HEK293 (cell line): ENCODE measurements at regions not wholly inside any gene's neighbourhood (a gene's known extent, or its start where the extent isn't known, plus 50 kb on each side); places are given as distances from the start of the nearest gene placed in this dataset.
A peak's percentile ranks its signal among the peaks of the same experiment; 100 is the strongest.

ENCODE experiments used
- GLI4 ChIP-seq: fragments of 450-650 bp; formaldehyde crosslinking; IDR thresholded peaks from 2 replicates; pipeline ENCODE4 v1.5.1; 2016; ENCODE audit warnings: missing biosample characterization, missing genetic modification characterization
- PRDM1 ChIP-seq: fragments of 450-650 bp; formaldehyde crosslinking; IDR thresholded peaks from 2 replicates; pipeline ENCODE4; 2016; ENCODE audit warnings: missing biosample characterization, missing genetic modification characterization
- WT1 ChIP-seq: fragments of 450-650 bp; formaldehyde crosslinking; IDR thresholded peaks from 2 replicates; pipeline ENCODE4 v1.5.1; 2016; ENCODE audit warnings: missing biosample characterization, missing genetic modification characterization
- ZFP3 ChIP-seq: fragments of 450-650 bp; formaldehyde crosslinking; IDR thresholded peaks from 2 replicates; pipeline ENCODE4 v1.5.1; 2016; ENCODE audit warnings: low read depth, missing biosample characterization, missing genetic modification characterization
- ZFP37 ChIP-seq: fragments of 450-650 bp; formaldehyde crosslinking; IDR thresholded peaks from 2 replicates; pipeline ENCODE4 v1.5.1; 2016; ENCODE audit warnings: missing biosample characterization, missing genetic modification characterization
- ZNF169 ChIP-seq: fragments of 450-650 bp; formaldehyde crosslinking; IDR thresholded peaks from 2 replicates; pipeline ENCODE4 v1.5.1; 2016; ENCODE audit warnings: missing biosample characterization, missing genetic modification characterization
- ZNF473 ChIP-seq: fragments of 450-650 bp; formaldehyde crosslinking; IDR thresholded peaks from 2 replicates; pipeline ENCODE4 v1.5.1; 2017; ENCODE audit warnings: missing biosample characterization, missing genetic modification characterization
- ZNF501 ChIP-seq: fragments of 450-650 bp; formaldehyde crosslinking; IDR thresholded peaks from 2 replicates; pipeline ENCODE4 v1.5.1; 2016; ENCODE audit warnings: missing biosample characterization, missing genetic modification characterization
- ZNF830 ChIP-seq: fragments of 450-650 bp; IDR thresholded peaks from 2 replicates; pipeline ENCODE4 v1.5.0; 2018; ENCODE audit warnings: missing biosample characterization, missing genetic modification characterization, low read depth, mild to moderate bottlenecking, moderate library complexity
- ZNF843 ChIP-seq: fragments of 450-650 bp; formaldehyde crosslinking; IDR thresholded peaks from 2 replicates; pipeline ENCODE4 v1.5.1; 2016; ENCODE audit warnings: missing biosample characterization, missing genetic modification characterization
- ZSCAN16 ChIP-seq: fragments of 450-650 bp; formaldehyde crosslinking; IDR thresholded peaks from 2 replicates; pipeline ENCODE4 v1.5.1; 2016; ENCODE audit warnings: missing biosample characterization, missing genetic modification characterization
- ZSCAN30 ChIP-seq: fragments of 450-650 bp; IDR thresholded peaks from 2 replicates; pipeline ENCODE4 v1.5.1; 2018; ENCODE audit warnings: missing biosample characterization, mild to moderate bottlenecking, missing genetic modification characterization, moderate library complexity
- TF ChIP-seq, protein P1 (sequence below): fragments of 450-650 bp; formaldehyde crosslinking; IDR thresholded peaks from 2 replicates; pipeline ENCODE4 v1.5.1; 2017; ENCODE audit warnings: missing biosample characterization, missing genetic modification characterization
- TF ChIP-seq, protein P2 (sequence below): fragments of 450-650 bp; formaldehyde crosslinking; IDR thresholded peaks from 2 replicates; pipeline ENCODE4 v1.5.1; 2016; ENCODE audit warnings: missing biosample characterization, missing genetic modification characterization, low read depth
- TF ChIP-seq, protein P3 (sequence below): fragments of 450-650 bp; formaldehyde crosslinking; IDR thresholded peaks from 2 replicates; pipeline ENCODE4 v1.5.1; 2017; ENCODE audit warnings: missing biosample characterization, missing genetic modification characterization
- TF ChIP-seq, protein P4 (sequence below): fragments of 450-650 bp; formaldehyde crosslinking; IDR thresholded peaks from 2 replicates; pipeline ENCODE4 v1.5.1; 2016; ENCODE audit warnings: missing biosample characterization, missing genetic modification characterization
- TF ChIP-seq, protein P5 (sequence below): fragments of 450-650 bp; formaldehyde crosslinking; IDR thresholded peaks from 2 replicates; pipeline ENCODE4 v1.5.1; 2016; ENCODE audit warnings: missing biosample characterization, missing genetic modification characterization, borderline replicate concordance
- TF ChIP-seq, protein P6 (sequence below): fragments of 450-650 bp; formaldehyde crosslinking; IDR thresholded peaks from 2 replicates; pipeline ENCODE4 v1.5.0; 2017; ENCODE audit warnings: missing biosample characterization, missing genetic modification characterization, borderline replicate concordance
- TF ChIP-seq, protein P7 (sequence below): fragments of 450-650 bp; formaldehyde crosslinking; IDR thresholded peaks from 2 replicates; pipeline ENCODE4 v1.5.1; 2016; ENCODE audit warnings: missing biosample characterization, missing genetic modification characterization

DNA sequence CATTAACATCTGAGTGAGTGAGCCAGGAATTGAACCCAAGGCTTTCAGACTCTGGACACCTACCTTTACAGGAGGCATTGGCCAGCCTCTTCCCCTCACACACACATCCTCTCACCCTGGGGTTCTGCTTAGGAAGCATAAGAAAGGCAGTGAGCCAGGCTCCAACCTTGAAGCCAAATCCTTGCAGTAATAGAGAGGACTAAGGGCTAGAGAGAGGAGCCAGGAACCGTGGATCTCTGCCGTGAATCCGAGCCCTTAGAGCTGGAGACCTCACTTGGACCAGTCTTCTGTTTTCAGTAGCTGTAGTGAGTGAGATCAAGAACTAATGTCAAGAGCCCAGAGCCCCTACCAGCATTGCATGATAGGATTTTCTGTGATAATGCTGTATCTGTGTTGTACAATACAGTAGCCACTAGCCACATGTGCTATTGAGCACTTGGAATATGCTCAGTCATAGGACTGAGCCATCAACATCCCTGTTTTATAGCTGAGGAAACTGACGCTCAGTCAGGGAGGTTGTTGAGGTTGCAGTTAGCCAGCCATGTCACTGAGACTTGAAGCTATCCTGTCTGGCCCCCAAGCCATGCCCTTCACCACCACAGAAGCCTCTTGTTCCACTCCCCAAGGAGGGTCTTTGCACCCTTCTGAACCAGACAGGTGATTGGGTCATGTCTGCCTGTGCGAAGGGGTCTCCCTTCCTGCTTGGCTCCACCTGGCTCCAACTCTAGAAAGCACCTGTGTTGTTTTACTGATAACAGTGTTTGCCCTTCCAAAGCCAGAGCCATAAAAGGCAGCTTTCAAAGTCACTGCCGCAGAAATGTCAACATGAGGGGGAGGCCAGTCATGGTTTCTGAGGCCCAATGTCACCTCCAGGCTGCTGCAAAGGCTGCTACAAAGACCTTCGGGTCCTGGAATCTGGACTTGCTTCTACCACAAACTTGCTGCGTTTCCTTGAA lies 101.1 kb upstream of the JUN start (continued):
- TF ChIP-seq, protein P1, sequence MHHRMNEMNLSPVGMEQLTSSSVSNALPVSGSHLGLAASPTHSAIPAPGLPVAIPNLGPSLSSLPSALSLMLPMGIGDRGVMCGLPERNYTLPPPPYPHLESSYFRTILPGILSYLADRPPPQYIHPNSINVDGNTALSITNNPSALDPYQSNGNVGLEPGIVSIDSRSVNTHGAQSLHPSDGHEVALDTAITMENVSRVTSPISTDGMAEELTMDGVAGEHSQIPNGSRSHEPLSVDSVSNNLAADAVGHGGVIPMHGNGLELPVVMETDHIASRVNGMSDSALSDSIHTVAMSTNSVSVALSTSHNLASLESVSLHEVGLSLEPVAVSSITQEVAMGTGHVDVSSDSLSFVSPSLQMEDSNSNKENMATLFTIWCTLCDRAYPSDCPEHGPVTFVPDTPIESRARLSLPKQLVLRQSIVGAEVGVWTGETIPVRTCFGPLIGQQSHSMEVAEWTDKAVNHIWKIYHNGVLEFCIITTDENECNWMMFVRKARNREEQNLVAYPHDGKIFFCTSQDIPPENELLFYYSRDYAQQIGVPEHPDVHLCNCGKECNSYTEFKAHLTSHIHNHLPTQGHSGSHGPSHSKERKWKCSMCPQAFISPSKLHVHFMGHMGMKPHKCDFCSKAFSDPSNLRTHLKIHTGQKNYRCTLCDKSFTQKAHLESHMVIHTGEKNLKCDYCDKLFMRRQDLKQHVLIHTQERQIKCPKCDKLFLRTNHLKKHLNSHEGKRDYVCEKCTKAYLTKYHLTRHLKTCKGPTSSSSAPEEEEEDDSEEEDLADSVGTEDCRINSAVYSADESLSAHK (tag by site-specific recombination) = peak; percentile 32; the same call in 1 of the 2 replicates
- TF ChIP-seq, protein P2, sequence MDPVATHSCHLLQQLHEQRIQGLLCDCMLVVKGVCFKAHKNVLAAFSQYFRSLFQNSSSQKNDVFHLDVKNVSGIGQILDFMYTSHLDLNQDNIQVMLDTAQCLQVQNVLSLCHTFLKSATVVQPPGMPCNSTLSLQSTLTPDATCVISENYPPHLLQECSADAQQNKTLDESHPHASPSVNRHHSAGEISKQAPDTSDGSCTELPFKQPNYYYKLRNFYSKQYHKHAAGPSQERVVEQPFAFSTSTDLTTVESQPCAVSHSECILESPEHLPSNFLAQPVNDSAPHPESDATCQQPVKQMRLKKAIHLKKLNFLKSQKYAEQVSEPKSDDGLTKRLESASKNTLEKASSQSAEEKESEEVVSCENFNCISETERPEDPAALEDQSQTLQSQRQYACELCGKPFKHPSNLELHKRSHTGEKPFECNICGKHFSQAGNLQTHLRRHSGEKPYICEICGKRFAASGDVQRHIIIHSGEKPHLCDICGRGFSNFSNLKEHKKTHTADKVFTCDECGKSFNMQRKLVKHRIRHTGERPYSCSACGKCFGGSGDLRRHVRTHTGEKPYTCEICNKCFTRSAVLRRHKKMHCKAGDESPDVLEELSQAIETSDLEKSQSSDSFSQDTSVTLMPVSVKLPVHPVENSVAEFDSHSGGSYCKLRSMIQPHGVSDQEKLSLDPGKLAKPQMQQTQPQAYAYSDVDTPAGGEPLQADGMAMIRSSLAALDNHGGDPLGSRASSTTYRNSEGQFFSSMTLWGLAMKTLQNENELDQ (tag by site-specific recombination) = no peak
- TF ChIP-seq ZFP37 (tag by site-specific recombination) (no peak), ZNF169 (no peak), PRDM1 (tag by site-specific recombination) (no peak), WT1 (peak; percentile 42; the same call in 1 of the 2 replicates), ZSCAN30 (tag by site-specific recombination) (0 out of 2 replicates have a peak, but pooled peaks have one; percentile 13), ZNF830 (tag by site-specific recombination) (no peak), ZSCAN16 (no peak), ZNF473 (tag by site-specific recombination) (no peak), GLI4 (tag by site-specific recombination) (no peak), ZNF501 (tag by site-specific recombination) (0 out of 2 replicates have a peak, but pooled peaks have one; percentile 25), ZFP3 (tag by site-specific recombination) (no peak), ZNF843 (tag by site-specific recombination) (0 out of 2 replicates have a peak, but pooled peaks have one; percentile 63)
- TF ChIP-seq, protein P3, sequence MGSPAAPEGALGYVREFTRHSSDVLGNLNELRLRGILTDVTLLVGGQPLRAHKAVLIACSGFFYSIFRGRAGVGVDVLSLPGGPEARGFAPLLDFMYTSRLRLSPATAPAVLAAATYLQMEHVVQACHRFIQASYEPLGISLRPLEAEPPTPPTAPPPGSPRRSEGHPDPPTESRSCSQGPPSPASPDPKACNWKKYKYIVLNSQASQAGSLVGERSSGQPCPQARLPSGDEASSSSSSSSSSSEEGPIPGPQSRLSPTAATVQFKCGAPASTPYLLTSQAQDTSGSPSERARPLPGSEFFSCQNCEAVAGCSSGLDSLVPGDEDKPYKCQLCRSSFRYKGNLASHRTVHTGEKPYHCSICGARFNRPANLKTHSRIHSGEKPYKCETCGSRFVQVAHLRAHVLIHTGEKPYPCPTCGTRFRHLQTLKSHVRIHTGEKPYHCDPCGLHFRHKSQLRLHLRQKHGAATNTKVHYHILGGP (tag by site-specific recombination) = peak; percentile 83
- TF ChIP-seq, protein P4, sequence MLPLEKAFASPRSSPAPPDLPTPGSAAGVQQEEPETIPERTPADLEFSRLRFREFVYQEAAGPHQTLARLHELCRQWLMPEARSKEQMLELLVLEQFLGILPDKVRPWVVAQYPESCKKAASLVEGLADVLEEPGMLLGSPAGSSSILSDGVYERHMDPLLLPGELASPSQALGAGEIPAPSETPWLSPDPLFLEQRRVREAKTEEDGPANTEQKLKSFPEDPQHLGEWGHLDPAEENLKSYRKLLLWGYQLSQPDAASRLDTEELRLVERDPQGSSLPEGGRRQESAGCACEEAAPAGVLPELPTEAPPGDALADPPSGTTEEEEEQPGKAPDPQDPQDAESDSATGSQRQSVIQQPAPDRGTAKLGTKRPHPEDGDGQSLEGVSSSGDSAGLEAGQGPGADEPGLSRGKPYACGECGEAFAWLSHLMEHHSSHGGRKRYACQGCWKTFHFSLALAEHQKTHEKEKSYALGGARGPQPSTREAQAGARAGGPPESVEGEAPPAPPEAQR (tag by site-specific recombination) = no peak
- TF ChIP-seq, protein P5, sequence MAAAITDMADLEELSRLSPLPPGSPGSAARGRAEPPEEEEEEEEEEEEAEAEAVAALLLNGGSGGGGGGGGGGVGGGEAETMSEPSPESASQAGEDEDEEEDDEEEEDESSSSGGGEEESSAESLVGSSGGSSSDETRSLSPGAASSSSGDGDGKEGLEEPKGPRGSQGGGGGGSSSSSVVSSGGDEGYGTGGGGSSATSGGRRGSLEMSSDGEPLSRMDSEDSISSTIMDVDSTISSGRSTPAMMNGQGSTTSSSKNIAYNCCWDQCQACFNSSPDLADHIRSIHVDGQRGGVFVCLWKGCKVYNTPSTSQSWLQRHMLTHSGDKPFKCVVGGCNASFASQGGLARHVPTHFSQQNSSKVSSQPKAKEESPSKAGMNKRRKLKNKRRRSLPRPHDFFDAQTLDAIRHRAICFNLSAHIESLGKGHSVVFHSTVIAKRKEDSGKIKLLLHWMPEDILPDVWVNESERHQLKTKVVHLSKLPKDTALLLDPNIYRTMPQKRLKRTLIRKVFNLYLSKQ = no peak
- TF ChIP-seq, protein P6, sequence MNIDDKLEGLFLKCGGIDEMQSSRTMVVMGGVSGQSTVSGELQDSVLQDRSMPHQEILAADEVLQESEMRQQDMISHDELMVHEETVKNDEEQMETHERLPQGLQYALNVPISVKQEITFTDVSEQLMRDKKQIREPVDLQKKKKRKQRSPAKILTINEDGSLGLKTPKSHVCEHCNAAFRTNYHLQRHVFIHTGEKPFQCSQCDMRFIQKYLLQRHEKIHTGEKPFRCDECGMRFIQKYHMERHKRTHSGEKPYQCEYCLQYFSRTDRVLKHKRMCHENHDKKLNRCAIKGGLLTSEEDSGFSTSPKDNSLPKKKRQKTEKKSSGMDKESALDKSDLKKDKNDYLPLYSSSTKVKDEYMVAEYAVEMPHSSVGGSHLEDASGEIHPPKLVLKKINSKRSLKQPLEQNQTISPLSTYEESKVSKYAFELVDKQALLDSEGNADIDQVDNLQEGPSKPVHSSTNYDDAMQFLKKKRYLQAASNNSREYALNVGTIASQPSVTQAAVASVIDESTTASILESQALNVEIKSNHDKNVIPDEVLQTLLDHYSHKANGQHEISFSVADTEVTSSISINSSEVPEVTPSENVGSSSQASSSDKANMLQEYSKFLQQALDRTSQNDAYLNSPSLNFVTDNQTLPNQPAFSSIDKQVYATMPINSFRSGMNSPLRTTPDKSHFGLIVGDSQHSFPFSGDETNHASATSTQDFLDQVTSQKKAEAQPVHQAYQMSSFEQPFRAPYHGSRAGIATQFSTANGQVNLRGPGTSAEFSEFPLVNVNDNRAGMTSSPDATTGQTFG (tag by site-specific recombination) = no peak
- TF ChIP-seq, protein P7, sequence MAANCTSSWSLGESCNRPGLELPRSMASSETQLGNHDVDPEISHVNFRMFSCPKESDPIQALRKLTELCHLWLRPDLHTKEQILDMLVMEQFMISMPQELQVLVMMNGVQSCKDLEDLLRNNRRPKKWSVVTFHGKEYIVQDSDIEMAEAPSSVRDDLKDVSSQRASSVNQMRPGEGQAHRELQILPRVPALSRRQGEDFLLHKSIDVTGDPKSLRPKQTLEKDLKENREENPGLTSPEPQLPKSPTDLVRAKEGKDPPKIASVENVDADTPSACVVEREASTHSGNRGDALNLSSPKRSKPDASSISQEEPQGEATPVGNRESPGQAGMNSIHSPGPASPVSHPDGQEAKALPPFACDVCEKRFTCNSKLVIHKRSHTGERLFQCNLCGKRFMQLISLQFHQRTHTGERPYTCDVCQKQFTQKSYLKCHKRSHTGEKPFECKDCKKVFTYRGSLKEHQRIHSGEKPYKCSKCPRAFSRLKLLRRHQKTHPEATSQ = no peak
